A549 (cell line): ENCODE measurements at regions not wholly inside any gene's neighbourhood (a gene's known extent, or its start where the extent isn't known, plus 50 kb on each side); places are given as distances from the start of the nearest gene placed in this dataset.

Source experiments
- BHLHE40 ChIP-seq: IDR thresholded peaks from 2 replicates; pipeline ENCODE4 v1.6.1; 2012; ENCODE audit warnings: low read depth, low read length, inconsistent platforms
- CHD2 ChIP-seq: fragments of 150-350 bp; IDR thresholded peaks from 2 replicates; pipeline ENCODE4 v1.6.1; 2014; ENCODE audit warnings: low read length; ENCODE audit not compliant: partially characterized antibody
- ELK1 ChIP-seq: fragments of 150-350 bp; IDR thresholded peaks from 2 replicates; pipeline ENCODE4 v1.6.1; 2014; ENCODE audit warnings: low read depth, mild to moderate bottlenecking, low read length
- EP300 ChIP-seq, 2 experiments: fragments of >200 bp; sonication (Bioruptor Twin); formaldehyde crosslinking; IDR thresholded peaks; 2 replicates in 1 of 2; 3 replicates in 1 of 2; pipeline ENCODE4 v1.6.1; 2016 to 2017
- HDAC2 ChIP-seq: fragments of 200-600 bp; sonication (generic); IDR thresholded peaks from 2 replicates; pipeline ENCODE4 v1.6.1; 2016
- NFE2L2 ChIP-seq: fragments of 150-350 bp; conservative IDR thresholded peaks from 2 replicates; pipeline ENCODE4 v1.6.1; 2014; ENCODE audit warnings: low read length
- NPAS2 ChIP-seq: fragments of 250-450 bp; sonication (Bioruptor Pico); IDR thresholded peaks from 2 replicates; pipeline ENCODE4 v1.8.0; 2022; ENCODE audit warnings: mild to moderate bottlenecking, moderate library complexity, borderline replicate concordance
- POLR2A ChIP-seq: IDR thresholded peaks from 2 replicates; pipeline ENCODE4 v1.6.1; 2012; ENCODE audit warnings: mild to moderate bottlenecking, low read length
- RAD21 ChIP-seq, 2 experiments: fragments of >200 bp in 1 of 2; sonication (Bioruptor Twin) in 1 of 2; formaldehyde crosslinking in 1 of 2; IDR thresholded peaks in 1 of 2; conservative IDR thresholded peaks in 1 of 2; 2 replicates in 1 of 2; 3 replicates in 1 of 2; pipeline ENCODE4 v1.6.1; 2012 to 2018; ENCODE audit warnings: inconsistent platforms in 1 of 2
- RFX5 ChIP-seq: fragments of 450-650 bp; IDR thresholded peaks from 2 replicates; pipeline ENCODE4 v1.7.1; 2014; ENCODE audit warnings: antibody characterized with exemption, mild to moderate bottlenecking, moderate library complexity
- SMC3 ChIP-seq: fragments of >200 bp; sonication (Bioruptor Twin); formaldehyde crosslinking; IDR thresholded peaks from 3 replicates; pipeline ENCODE4 v1.6.1; 2018; ENCODE audit warnings: inconsistent platforms
- TP53 ChIP-seq: fragments of 250-450 bp; sonication (Bioruptor Pico); IDR thresholded peaks from 2 replicates; pipeline ENCODE4 v1.5.0; 2021; ENCODE audit warnings: mild to moderate bottlenecking, moderate library complexity
- TF ChIP-seq, protein P1 (sequence below): fragments of >200 bp; sonication (Bioruptor Twin); formaldehyde crosslinking; IDR thresholded peaks from 3 replicates; pipeline ENCODE4 v1.5.1; 2016

DNA sequence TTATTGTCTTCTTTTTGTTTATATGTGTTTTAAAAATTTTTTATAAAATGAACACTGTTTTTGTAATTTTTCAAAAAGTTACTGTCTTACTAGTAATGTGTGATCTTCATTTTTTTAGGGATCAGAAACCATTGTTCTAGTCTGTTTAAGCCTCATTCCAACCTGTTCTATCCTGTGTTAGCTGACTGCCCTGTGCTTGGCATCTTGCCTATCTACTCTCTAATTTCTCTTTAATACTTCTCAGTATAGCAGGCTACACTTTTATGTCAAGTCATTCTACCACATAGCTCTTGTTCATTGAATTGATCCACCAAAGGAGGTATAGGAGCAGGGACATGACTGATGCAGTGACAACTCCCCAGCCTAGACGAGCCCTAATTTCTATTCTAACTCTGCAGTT, 70.2 kb upstream of the PLS3 start:
- TF ChIP-seq, protein P1, sequence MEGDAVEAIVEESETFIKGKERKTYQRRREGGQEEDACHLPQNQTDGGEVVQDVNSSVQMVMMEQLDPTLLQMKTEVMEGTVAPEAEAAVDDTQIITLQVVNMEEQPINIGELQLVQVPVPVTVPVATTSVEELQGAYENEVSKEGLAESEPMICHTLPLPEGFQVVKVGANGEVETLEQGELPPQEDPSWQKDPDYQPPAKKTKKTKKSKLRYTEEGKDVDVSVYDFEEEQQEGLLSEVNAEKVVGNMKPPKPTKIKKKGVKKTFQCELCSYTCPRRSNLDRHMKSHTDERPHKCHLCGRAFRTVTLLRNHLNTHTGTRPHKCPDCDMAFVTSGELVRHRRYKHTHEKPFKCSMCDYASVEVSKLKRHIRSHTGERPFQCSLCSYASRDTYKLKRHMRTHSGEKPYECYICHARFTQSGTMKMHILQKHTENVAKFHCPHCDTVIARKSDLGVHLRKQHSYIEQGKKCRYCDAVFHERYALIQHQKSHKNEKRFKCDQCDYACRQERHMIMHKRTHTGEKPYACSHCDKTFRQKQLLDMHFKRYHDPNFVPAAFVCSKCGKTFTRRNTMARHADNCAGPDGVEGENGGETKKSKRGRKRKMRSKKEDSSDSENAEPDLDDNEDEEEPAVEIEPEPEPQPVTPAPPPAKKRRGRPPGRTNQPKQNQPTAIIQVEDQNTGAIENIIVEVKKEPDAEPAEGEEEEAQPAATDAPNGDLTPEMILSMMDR, result no peak
- TF ChIP-seq EP300 (IDR thresholded peaks at IDR 0.05) (no peak), TP53 (CRISPR knock-in tag) (no peak), SMC3 (no peak), POLR2A (no peak), BHLHE40 (no peak), NFE2L2 (no peak), HDAC2 (no peak), CHD2 (no peak), RFX5 (no peak), ELK1 (no peak), RAD21 (conservative IDR thresholded peaks at IDR 0.05 in 1 of 2, IDR thresholded peaks at IDR 0.05 in 1 of 2) (no peak), NPAS2 (CRISPR knock-in tag) (no peak)
